ENCODE measurements at regions not wholly inside any gene's neighbourhood (a gene's known extent, or its start where the extent isn't known, plus 50 kb on each side); places are given as distances from the start of the nearest gene placed in this dataset.

DNA sequence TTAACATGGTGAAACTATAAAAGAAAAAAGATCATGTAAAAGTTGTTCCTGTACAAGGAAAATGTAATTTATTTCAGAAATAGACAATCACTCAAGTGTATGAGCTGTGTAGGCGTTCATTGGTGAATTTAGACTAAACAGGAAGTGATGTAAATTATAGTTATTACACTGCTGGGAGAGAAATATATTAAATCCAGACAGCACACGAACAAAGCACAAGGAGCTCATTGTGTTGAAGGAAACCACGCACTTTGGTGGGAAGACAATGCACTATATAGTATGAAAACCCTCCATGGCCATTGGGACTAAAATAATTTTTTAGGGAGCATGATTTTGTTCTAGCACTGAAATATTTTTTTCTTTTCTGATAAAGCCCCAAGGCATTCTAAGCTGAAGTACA lies 450.5 kb downstream of the KLF12 start:
- TF ChIP-seq, protein P1, sequence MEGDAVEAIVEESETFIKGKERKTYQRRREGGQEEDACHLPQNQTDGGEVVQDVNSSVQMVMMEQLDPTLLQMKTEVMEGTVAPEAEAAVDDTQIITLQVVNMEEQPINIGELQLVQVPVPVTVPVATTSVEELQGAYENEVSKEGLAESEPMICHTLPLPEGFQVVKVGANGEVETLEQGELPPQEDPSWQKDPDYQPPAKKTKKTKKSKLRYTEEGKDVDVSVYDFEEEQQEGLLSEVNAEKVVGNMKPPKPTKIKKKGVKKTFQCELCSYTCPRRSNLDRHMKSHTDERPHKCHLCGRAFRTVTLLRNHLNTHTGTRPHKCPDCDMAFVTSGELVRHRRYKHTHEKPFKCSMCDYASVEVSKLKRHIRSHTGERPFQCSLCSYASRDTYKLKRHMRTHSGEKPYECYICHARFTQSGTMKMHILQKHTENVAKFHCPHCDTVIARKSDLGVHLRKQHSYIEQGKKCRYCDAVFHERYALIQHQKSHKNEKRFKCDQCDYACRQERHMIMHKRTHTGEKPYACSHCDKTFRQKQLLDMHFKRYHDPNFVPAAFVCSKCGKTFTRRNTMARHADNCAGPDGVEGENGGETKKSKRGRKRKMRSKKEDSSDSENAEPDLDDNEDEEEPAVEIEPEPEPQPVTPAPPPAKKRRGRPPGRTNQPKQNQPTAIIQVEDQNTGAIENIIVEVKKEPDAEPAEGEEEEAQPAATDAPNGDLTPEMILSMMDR (IDR thresholded peaks at IDR 0.05) = no peak
- TF ChIP-seq POLR2A (IDR thresholded peaks at IDR 0.05; ENCODE audit: low read depth) (no peak), EP300 (IDR thresholded peaks at IDR 0.05) (no peak), POLR2AphosphoS5 (IDR thresholded peaks at IDR 0.05) (no peak)

All from esophagus muscularis mucosa (tissue), 4 donors.